ENCODE measurements at regions not wholly inside any gene's neighbourhood (a gene's known extent, or its start where the extent isn't known, plus 50 kb on each side); places are given as distances from the start of the nearest gene placed in this dataset.

DNA sequence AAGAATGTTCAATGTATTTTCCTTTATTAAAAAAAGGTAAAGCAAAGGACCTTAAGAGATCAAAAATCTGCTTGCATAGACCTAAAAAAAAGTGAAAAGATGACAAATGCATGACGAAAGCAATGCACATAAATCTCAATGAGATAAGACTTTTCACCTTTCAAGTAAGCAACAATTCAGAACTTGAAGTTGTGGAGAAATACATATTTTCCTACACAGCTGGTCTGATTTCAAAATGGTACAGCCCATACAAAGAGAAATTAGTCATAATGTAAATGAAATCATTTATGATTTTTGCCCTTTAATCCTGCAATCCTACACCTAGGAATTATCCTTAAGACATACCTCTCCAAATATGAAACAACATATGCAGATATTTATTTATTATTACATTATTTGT lies 568.0 kb downstream of the ANXA1 start:
- TF ChIP-seq POLR2AphosphoS5 (IDR thresholded peaks at IDR 0.05; ENCODE audit: borderline replicate concordance, low read depth, low read length) = no peak
- no peak for TF ChIP-seq EZH2 (IDR thresholded peaks at IDR 0.05)
- no peak for TF ChIP-seq FOXP2 (optimal IDR thresholded peaks at IDR 0.05; ENCODE audit: control extremely low read depth, extremely low read length, insufficient read depth)
- no peak overlapping the region for H3K9ac ChIP-seq (ENCODE audit: insufficient read length)
- no peak for DNase-seq (ENCODE audit: low read depth, low spot score)

DNA sequence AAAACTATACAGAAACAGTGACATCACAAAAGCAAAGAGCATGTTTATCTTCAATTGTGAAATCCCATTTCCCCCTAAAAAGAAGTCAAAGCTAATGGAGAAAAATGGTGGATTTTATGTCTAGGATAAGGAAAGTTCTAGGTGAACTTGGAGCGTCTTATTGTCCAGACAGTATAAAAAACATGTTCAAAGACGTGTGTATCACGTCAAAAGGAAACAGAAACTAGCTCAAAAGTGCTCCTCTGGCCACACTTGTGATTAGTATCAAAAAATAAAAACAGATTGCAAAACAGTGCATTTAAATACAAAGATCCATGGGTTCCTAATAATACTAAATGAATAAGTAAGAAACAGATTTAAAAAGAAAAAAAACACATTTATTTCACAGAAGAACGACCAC lies 568.9 kb downstream of the ANXA1 start:
- no peak overlapping the region for H3K4me3 ChIP-seq
- no peak overlapping the region for H3K27ac ChIP-seq
- no peak for DNase-seq (ENCODE audit: low read depth, low spot score)
- no peaks in the 10 kb centered on the region for H3K9me3 ChIP-seq (ENCODE audit: low read depth, low read length)
- H3K9ac ChIP-seq (ENCODE audit: insufficient read length) = no peak overlapping the region
- no peaks in the 10 kb centered on the region for H3K36me3 ChIP-seq (ENCODE audit: insufficient read depth, low read length)
- TF ChIP-seq POLR2AphosphoS5 (IDR thresholded peaks at IDR 0.05; ENCODE audit: borderline replicate concordance, low read depth, low read length) (no peak), FOXP2 (optimal IDR thresholded peaks at IDR 0.05; ENCODE audit: control extremely low read depth, extremely low read length, insufficient read depth) (no peak)

More for the DNA sequence above, 568.0 kb downstream of the ANXA1 start:
- Histone ChIP-seq H3K9me3 (ENCODE audit: low read depth, low read length) (no peaks in the 10 kb centered on the region), H3K4me3 (no peak overlapping the region), H3K27ac (no peak overlapping the region), H3K36me3 (ENCODE audit: insufficient read depth, low read length) (no peaks in the 10 kb centered on the region)

DNA sequence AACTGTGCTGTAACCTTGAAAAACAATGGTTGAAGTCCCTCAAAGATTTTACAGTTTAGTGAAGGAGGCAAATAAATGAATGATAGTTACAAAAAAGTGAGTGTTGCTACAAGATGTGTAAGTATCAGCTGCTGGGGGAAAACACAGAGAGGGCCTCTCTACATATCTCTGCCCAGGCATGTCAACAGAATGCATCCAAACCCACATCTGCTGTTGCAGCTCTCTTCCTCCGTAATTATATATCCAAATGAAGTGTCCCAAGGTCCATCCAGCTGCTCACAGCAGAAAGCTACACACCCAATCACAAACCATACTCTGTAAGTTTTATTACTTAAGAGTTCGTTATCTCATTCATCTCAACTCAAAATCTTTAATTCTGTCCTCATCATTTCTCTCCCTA lies 584.6 kb downstream of the ANXA1 start:
- Histone ChIP-seq H3K27ac (no peak overlapping the region), H3K4me3 (no peak overlapping the region), H3K9me3 (ENCODE audit: low read depth, low read length) (no peaks in the 10 kb centered on the region), H3K36me3 (ENCODE audit: insufficient read depth, low read length) (no peaks in the 10 kb centered on the region), H3K9ac (ENCODE audit: insufficient read length) (no peak overlapping the region)
- TF ChIP-seq POLR2AphosphoS5 (IDR thresholded peaks at IDR 0.05; ENCODE audit: borderline replicate concordance, low read depth, low read length) (no peak), FOXP2 (optimal IDR thresholded peaks at IDR 0.05; ENCODE audit: control extremely low read depth, extremely low read length, insufficient read depth) (no peak), EZH2 (IDR thresholded peaks at IDR 0.05) (no peak)
- DNase-seq (ENCODE audit: low read depth, low spot score) = no peak

DNA sequence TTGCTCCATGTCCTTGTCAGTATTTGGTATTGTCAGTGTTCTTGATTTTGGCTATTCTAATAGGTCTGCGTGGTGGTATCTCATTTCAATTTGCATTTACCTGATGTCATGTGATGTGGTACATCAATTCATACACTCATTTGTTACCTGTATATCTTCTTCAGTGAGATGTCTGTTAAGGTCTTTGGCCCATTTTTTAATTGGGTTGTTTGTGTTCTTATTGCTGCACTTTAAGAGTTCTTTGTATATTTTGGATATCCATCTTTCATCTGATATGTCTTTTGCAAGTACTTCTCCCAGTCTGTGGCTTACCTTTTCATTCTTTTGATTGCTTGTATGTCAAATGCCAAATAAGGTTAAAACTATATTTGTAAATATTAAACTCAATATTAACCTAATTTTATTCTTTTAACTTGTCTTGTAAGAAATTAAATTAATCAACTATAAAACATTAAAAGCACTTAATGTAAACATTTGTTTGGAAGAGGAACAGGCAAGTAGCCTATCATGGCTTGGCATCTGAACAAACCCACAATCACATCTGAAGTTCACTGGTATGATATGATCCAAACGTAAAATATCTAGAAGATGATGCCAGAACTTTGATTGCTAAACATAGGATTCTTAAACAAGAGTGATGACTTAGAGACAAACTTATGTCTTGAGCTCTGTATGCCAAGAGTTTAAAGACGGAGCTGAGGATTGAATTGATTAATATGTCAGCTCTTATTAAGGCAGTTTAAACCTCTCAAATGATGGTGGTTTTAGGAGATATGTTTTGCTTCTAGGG lies 587.3 kb downstream of the ANXA1 start:
- DNase-seq (ENCODE audit: low read depth, low spot score) = no peak
- Histone ChIP-seq H3K27ac (no peak overlapping the region), H3K9ac (ENCODE audit: insufficient read length) (no peak overlapping the region), H3K9me3 (ENCODE audit: low read depth, low read length) (no peaks in the 10 kb centered on the region), H3K4me3 (no peak overlapping the region), H3K36me3 (ENCODE audit: insufficient read depth, low read length) (no peaks in the 10 kb centered on the region)
- no peak for TF ChIP-seq FOXP2 (optimal IDR thresholded peaks at IDR 0.05; ENCODE audit: control extremely low read depth, extremely low read length, insufficient read depth)
- no peak for TF ChIP-seq POLR2AphosphoS5 (IDR thresholded peaks at IDR 0.05; ENCODE audit: borderline replicate concordance, low read depth, low read length)
- TF ChIP-seq EZH2 (IDR thresholded peaks at IDR 0.05) = no peak

DNA sequence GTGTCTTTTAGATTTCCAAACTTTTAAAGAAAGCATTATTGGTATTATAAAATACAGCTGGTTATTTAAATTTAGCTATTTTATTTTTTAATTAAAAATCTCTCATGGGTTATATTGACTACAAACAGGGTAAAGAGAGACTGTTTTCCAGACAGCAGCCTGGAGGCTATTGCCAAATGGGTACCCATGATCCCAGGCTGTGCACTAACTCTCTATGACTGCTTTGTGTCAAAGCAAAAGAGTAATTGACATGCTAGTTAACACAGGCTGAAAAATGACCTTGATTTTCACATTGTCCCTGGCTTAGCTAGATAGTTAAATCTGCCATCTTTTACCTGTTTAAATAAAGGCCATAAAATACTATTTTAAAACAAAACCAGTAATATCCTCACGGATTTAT lies 589.7 kb downstream of the ANXA1 start:
- Histone ChIP-seq H3K9me3 (ENCODE audit: low read depth, low read length) (no peaks in the 10 kb centered on the region), H3K27ac (no peak overlapping the region), H3K4me3 (no peak overlapping the region), H3K36me3 (ENCODE audit: insufficient read depth, low read length) (no peaks in the 10 kb centered on the region), H3K9ac (ENCODE audit: insufficient read length) (no peak overlapping the region)
- DNase-seq (ENCODE audit: low read depth, low spot score) = no peak
- TF ChIP-seq EZH2 (IDR thresholded peaks at IDR 0.05) = no peak
- TF ChIP-seq POLR2AphosphoS5 (IDR thresholded peaks at IDR 0.05; ENCODE audit: borderline replicate concordance, low read depth, low read length) = no peak
- TF ChIP-seq FOXP2 (optimal IDR thresholded peaks at IDR 0.05; ENCODE audit: control extremely low read depth, extremely low read length, insufficient read depth) = no peak

DNA sequence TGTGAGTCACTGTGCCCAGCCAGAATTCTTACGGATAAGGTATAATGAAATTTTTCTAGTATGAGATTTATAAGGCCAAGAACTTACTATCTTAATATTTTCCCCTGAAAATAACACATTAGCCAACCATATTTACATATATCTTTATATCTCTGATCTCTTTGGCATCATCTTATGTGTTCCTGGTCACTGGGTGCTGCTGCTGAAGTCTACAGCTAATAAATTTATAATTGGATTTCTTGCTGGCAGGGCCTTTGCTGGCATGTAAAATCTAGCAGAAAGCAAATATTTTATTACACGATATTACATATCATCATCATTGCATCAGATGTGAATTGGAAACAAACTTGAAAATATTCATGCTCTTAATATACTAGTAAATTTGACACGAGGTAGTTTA lies 590.7 kb downstream of the ANXA1 start:
- Histone ChIP-seq H3K36me3 (ENCODE audit: insufficient read depth, low read length) (no peaks in the 10 kb centered on the region), H3K4me3 (no peak overlapping the region), H3K9ac (ENCODE audit: insufficient read length) (no peak overlapping the region), H3K27ac (no peak overlapping the region), H3K9me3 (ENCODE audit: low read depth, low read length) (no peaks in the 10 kb centered on the region)
- no peak for DNase-seq (ENCODE audit: low read depth, low spot score)
- no peak for TF ChIP-seq POLR2AphosphoS5 (IDR thresholded peaks at IDR 0.05; ENCODE audit: borderline replicate concordance, low read depth, low read length)

DNA sequence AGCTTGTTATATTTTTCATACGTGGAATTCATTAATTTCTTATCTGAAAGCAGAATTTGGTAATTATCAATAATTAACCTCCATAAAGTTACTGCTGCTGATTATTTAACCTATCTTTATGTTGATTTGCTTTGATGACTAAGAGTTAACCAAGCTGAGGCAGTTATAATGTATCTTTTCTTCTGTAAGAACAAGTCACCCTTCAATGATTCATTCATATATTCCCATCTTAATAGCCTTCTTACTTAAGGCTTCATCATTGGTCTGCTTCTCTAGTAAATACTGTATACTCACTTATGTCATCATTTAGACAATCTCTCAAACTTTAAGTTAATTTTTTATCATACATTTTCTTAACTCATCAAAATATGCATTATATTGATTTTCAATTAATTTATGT lies 592.2 kb downstream of the ANXA1 start:
- TF ChIP-seq FOXP2 (optimal IDR thresholded peaks at IDR 0.05; ENCODE audit: control extremely low read depth, extremely low read length, insufficient read depth) (no peak), EZH2 (IDR thresholded peaks at IDR 0.05) (no peak), POLR2AphosphoS5 (IDR thresholded peaks at IDR 0.05; ENCODE audit: borderline replicate concordance, low read depth, low read length) (no peak)
- Histone ChIP-seq H3K9me3 (ENCODE audit: low read depth, low read length) (no peaks in the 10 kb centered on the region), H3K36me3 (ENCODE audit: insufficient read depth, low read length) (no peaks in the 10 kb centered on the region), H3K27ac (no peak overlapping the region), H3K9ac (ENCODE audit: insufficient read length) (no peak overlapping the region), H3K4me3 (no peak overlapping the region)
- DNase-seq (ENCODE audit: low read depth, low spot score) = no peak

DNA sequence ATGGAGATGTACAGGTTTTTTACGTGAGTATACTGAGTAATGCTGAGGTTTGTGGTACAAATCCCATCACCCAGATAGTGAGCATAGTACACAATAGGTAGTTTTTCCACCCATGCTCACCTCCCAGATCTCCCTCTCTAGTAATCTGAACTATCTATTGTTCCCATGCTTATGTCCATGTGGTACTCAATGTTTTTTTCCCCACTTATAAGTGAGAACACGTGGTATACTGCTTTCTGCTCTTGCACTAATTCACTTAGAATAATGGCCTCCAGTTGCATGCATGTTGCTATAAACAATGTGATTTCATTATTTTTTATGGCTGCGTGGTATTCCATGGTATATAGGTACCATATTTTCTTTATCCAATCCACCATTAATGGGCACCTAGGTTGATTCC lies 593.9 kb downstream of the ANXA1 start:
- H3K27ac ChIP-seq = no peak overlapping the region
- no peaks in the 10 kb centered on the region for H3K9me3 ChIP-seq (ENCODE audit: low read depth, low read length)
- H3K9ac ChIP-seq (ENCODE audit: insufficient read length) = no peak overlapping the region
- DNase-seq (ENCODE audit: low read depth, low spot score) = no peak
- TF ChIP-seq POLR2AphosphoS5 (IDR thresholded peaks at IDR 0.05; ENCODE audit: borderline replicate concordance, low read depth, low read length) = no peak
- no peak for TF ChIP-seq EZH2 (IDR thresholded peaks at IDR 0.05)
- no peak for TF ChIP-seq FOXP2 (optimal IDR thresholded peaks at IDR 0.05; ENCODE audit: control extremely low read depth, extremely low read length, insufficient read depth)
- H3K36me3 ChIP-seq (ENCODE audit: insufficient read depth, low read length) = no peaks in the 10 kb centered on the region
- H3K4me3 ChIP-seq = no peak overlapping the region

DNA sequence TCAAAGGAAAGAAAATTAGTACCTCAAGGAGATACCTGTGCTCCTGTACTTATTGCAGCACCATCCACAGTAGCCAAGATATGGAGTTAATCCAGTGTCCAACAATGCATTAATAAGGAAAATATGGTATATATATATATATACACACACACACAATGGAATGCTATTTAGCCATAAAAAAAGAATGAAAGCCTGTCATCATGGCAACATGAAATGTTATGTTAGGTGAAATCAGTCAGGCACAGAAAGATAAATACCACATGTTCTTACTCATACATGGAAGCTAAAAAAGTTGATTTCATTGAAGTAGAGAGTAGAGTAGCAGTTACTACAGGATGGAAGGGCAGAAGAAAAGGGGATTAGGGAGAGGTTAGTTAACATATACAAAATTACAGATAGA lies 601.5 kb downstream of the ANXA1 start:
- Histone ChIP-seq H3K36me3 (ENCODE audit: insufficient read depth, low read length) (no peaks in the 10 kb centered on the region), H3K27ac (no peak overlapping the region), H3K4me3 (no peak overlapping the region), H3K9me3 (ENCODE audit: low read depth, low read length) (no peaks in the 10 kb centered on the region), H3K9ac (ENCODE audit: insufficient read length) (no peak overlapping the region)
- no peak for DNase-seq (ENCODE audit: low read depth, low spot score)
- TF ChIP-seq POLR2AphosphoS5 (IDR thresholded peaks at IDR 0.05; ENCODE audit: borderline replicate concordance, low read depth, low read length) (no peak), EZH2 (IDR thresholded peaks at IDR 0.05) (no peak), FOXP2 (optimal IDR thresholded peaks at IDR 0.05; ENCODE audit: control extremely low read depth, extremely low read length, insufficient read depth) (no peak)
